ENCODE measurements at regions not wholly inside any gene's neighbourhood (a gene's known extent, or its start where the extent isn't known, plus 50 kb on each side); places are given as distances from the start of the nearest gene placed in this dataset.
A peak's percentile ranks its signal among the peaks of the same experiment; 100 is the strongest.

DNA sequence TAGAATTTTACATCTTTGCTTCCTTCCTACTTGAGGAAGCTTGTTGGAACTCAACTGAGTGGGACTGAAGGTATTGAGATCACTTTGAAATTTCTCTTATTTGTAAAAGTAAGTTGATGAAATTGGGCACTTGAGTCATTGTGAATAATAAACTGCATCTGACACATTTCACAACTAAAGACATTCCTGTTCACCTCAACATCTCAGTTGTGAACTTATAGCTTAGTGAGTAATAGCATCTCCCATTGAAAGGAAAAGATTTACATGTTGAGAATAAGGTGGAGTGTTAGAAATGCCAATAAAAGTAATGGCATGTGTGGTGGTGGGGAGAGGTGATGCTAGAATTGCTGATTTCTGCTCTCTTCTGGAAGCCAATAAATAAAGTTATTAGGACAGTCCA is 145.0 kb downstream of the SLC24A2 start:
- peaks cover 0 to 10% (median 4%) of the 10 kb centered on the region in 4 experiments for H3K4me1 ChIP-seq (ENCODE audit: control extremely low read depth in 1 of 4, control insufficient read depth in 4 of 4, insufficient read depth in 4 of 4, low read length in 3 of 4)
- H3K9me3 ChIP-seq (ENCODE audit: control extremely low read depth in 1 of 5, control insufficient read depth in 4 of 5, insufficient read depth in 2 of 5, low read depth in 1 of 5, low read length in 4 of 5): no peaks in the 10 kb centered on the region
- no peak for DNase-seq
- ChIA-PET CTCF (no interaction called here), POLR2A (no interaction called here)
- no peak overlapping the region for H3K27ac ChIP-seq (ENCODE audit: insufficient read depth in 1 of 2, low read depth in 1 of 2, low read length in 2 of 2, poor library complexity in 1 of 2, severe bottlenecking in 2 of 2)
- H3K4me3 ChIP-seq (ENCODE audit: control insufficient read depth in 1 of 7, extremely low read depth in 1 of 7, insufficient read depth in 4 of 7, low read depth in 2 of 7, low read length in 6 of 7): no peak overlapping the region
- H3K36me3 ChIP-seq (ENCODE audit: control insufficient read depth in 4 of 4, insufficient read depth in 4 of 4, low read length in 3 of 4): no peaks in the 10 kb centered on the region
- H3K27me3 ChIP-seq (replicated peaks in 2 of 5; ENCODE audit: control insufficient read depth in 4 of 5, insufficient read depth in 5 of 5, low read length in 4 of 5): no peaks in the 10 kb centered on the region

DNA sequence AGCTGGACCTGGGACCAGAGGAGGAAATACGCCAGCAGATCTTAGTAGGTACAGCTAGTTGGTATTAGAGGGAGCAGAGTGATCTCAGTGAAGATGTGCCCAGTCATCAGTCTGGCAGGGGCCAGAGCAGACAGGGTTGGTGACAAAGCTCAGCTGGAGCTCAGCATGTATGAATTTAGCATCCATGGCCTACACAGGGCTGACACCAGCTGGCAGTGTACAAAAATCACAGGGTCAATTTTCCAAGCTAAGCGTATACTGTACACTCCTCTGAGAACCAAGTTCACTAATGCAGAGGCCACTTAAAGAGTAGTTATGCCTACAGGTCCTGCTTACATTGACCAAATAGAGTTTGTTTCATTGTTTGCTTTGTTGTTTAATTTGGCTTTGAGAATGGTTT is 146.6 kb downstream of the SLC24A2 start:
- Histone ChIP-seq H3K4me1 (ENCODE audit: control extremely low read depth in 1 of 4, control insufficient read depth in 4 of 4, insufficient read depth in 4 of 4, low read length in 3 of 4) (no peaks in the 10 kb centered on the region), H3K27ac (ENCODE audit: insufficient read depth in 1 of 2, low read depth in 1 of 2, low read length in 2 of 2, poor library complexity in 1 of 2, severe bottlenecking in 2 of 2) (no peak overlapping the region), H3K27me3 (replicated peaks in 2 of 5; ENCODE audit: control insufficient read depth in 4 of 5, insufficient read depth in 5 of 5, low read length in 4 of 5) (no peaks in the 10 kb centered on the region), H3K9me3 (ENCODE audit: control extremely low read depth in 1 of 5, control insufficient read depth in 4 of 5, insufficient read depth in 2 of 5, low read depth in 1 of 5, low read length in 4 of 5) (no peaks in the 10 kb centered on the region), H3K4me3 (ENCODE audit: control insufficient read depth in 1 of 7, extremely low read depth in 1 of 7, insufficient read depth in 4 of 7, low read depth in 2 of 7, low read length in 6 of 7) (no peak overlapping the region), H3K36me3 (ENCODE audit: control insufficient read depth in 4 of 4, insufficient read depth in 4 of 4, low read length in 3 of 4) (no peaks in the 10 kb centered on the region)
- WGBS (ENCODE audit: insufficient coverage): 100% methylated on average over 1 of the region's 2 CpGs
- POLR2A ChIA-PET: no interaction called here
- CTCF ChIA-PET: interaction anchor here (0.8 to 1.5 kb wide), 6 partner anchors 10 to 152 kb away, joined by 3 to 7 read pairs (median 4); no protein-coding TSS in a partner anchor
- peak in 1 of 3 donors; percentile 26 for DNase-seq

DNA sequence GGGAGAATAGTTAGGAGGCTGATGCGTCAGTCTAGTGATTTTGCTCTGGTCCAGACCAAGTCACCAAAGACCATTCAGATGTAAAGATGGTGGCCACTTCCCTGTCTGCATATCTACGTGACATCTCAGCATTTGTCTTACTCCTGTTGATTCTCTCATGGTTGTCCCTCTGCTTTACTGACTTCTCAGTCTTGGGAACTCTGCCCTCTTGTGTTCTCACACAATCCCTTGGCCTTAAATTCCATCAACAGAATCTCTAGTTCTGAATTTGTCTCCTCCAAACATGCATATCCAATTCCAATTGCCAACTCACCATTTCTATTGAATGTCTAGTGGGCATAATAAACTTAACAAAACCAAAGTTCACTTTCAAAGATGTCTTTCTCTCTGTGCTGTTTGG is 147.8 kb downstream of the SLC24A2 start:
- no peak overlapping the region for H3K4me3 ChIP-seq (ENCODE audit: control insufficient read depth in 1 of 7, extremely low read depth in 1 of 7, insufficient read depth in 4 of 7, low read depth in 2 of 7, low read length in 6 of 7)
- no peaks in the 10 kb centered on the region for H3K9me3 ChIP-seq (ENCODE audit: control extremely low read depth in 1 of 5, control insufficient read depth in 4 of 5, insufficient read depth in 2 of 5, low read depth in 1 of 5, low read length in 4 of 5)
- ChIA-PET CTCF (interaction anchor here (0.8 to 1.1 kb wide), 5 partner anchors 9 to 148 kb away, joined by 3 to 4 read pairs (median 3); no protein-coding TSS in a partner anchor), POLR2A (no interaction called here)
- H3K4me1 ChIP-seq (ENCODE audit: control extremely low read depth in 1 of 4, control insufficient read depth in 4 of 4, insufficient read depth in 4 of 4, low read length in 3 of 4): no peaks in the 10 kb centered on the region
- no peaks in the 10 kb centered on the region for H3K27me3 ChIP-seq (replicated peaks in 2 of 5; ENCODE audit: control insufficient read depth in 4 of 5, insufficient read depth in 5 of 5, low read length in 4 of 5)
- no peak overlapping the region for H3K27ac ChIP-seq (ENCODE audit: insufficient read depth in 1 of 2, low read depth in 1 of 2, low read length in 2 of 2, poor library complexity in 1 of 2, severe bottlenecking in 2 of 2)
- 73% methylated on average over 1 of the region's 2 CpGs for WGBS (ENCODE audit: insufficient coverage)
- DNase-seq: peak; percentile 21 to 45 (median 43)
- no peaks in the 10 kb centered on the region for H3K36me3 ChIP-seq (ENCODE audit: control insufficient read depth in 4 of 4, insufficient read depth in 4 of 4, low read length in 3 of 4)

DNA sequence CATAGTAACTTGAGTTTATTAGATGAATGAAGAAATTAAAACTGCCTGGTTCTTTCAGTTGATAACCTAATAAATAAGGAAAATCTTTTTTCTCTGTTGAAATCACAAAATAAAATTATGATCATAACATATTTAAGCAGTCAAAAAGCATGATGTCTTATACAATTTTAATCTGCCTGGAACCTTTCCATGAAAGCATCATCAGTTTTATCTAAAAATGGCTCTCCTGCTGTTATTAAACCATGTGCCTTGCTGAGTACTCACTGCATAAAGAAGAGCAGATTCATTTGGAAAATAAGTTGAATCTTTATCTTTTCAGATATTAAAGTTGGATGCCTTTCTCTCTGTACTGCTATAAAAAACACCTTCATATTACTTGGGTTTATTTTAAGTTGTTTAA is 148.8 kb downstream of the SLC24A2 start:
- H3K27me3 ChIP-seq (replicated peaks in 2 of 5; ENCODE audit: control insufficient read depth in 4 of 5, insufficient read depth in 5 of 5, low read length in 4 of 5): no peaks in the 10 kb centered on the region
- no peaks in the 10 kb centered on the region for H3K4me1 ChIP-seq (ENCODE audit: control extremely low read depth in 1 of 4, control insufficient read depth in 4 of 4, insufficient read depth in 4 of 4, low read length in 3 of 4)
- CTCF ChIA-PET: no interaction called here
- POLR2A ChIA-PET: no interaction called here
- no peak overlapping the region for H3K4me3 ChIP-seq (ENCODE audit: control insufficient read depth in 1 of 7, extremely low read depth in 1 of 7, insufficient read depth in 4 of 7, low read depth in 2 of 7, low read length in 6 of 7)
- H3K36me3 ChIP-seq (ENCODE audit: control insufficient read depth in 4 of 4, insufficient read depth in 4 of 4, low read length in 3 of 4): no peaks in the 10 kb centered on the region
- no peaks in the 10 kb centered on the region for H3K9me3 ChIP-seq (ENCODE audit: control extremely low read depth in 1 of 5, control insufficient read depth in 4 of 5, insufficient read depth in 2 of 5, low read depth in 1 of 5, low read length in 4 of 5)
- no peak for DNase-seq
- no peak overlapping the region for H3K27ac ChIP-seq (ENCODE audit: insufficient read depth in 1 of 2, low read depth in 1 of 2, low read length in 2 of 2, poor library complexity in 1 of 2, severe bottlenecking in 2 of 2)

DNA sequence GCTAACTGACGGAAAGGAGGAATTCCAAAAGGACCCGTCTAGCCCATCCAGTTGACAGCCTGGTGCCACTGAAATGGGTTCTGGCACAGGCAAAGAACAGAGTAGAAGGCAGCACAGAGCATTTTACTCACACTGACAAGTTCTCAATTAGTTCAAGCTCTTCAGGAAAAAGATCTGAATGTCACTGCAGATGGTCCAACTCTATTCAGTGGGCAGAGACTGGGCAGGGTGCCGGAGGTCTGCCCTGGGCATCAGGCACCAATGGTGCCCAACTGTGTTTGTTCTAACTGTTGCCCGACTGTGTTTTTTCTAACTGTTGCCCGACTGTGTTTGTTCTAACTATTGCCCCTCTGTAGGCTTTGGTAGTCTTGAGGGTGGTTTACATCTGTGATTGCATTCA is 151.8 kb downstream of the SLC24A2 start:
- no peak overlapping the region for H3K27ac ChIP-seq (ENCODE audit: insufficient read depth in 1 of 2, low read depth in 1 of 2, low read length in 2 of 2, poor library complexity in 1 of 2, severe bottlenecking in 2 of 2)
- no peaks in the 10 kb centered on the region for H3K4me1 ChIP-seq (ENCODE audit: control extremely low read depth in 1 of 4, control insufficient read depth in 4 of 4, insufficient read depth in 4 of 4, low read length in 3 of 4)
- H3K4me3 ChIP-seq (ENCODE audit: control insufficient read depth in 1 of 7, extremely low read depth in 1 of 7, insufficient read depth in 4 of 7, low read depth in 2 of 7, low read length in 6 of 7): no peak overlapping the region
- ChIA-PET POLR2A (no interaction called here), CTCF (no interaction called here)
- 95% methylated on average over 4 of the region's 5 CpGs for WGBS (ENCODE audit: insufficient coverage)
- no peaks in the 10 kb centered on the region for H3K36me3 ChIP-seq (ENCODE audit: control insufficient read depth in 4 of 4, insufficient read depth in 4 of 4, low read length in 3 of 4)
- no peak for DNase-seq
- H3K9me3 ChIP-seq (ENCODE audit: control extremely low read depth in 1 of 5, control insufficient read depth in 4 of 5, insufficient read depth in 2 of 5, low read depth in 1 of 5, low read length in 4 of 5): no peaks in the 10 kb centered on the region
- H3K27me3 ChIP-seq (replicated peaks in 2 of 5; ENCODE audit: control insufficient read depth in 4 of 5, insufficient read depth in 5 of 5, low read length in 4 of 5): no peaks in the 10 kb centered on the region

DNA sequence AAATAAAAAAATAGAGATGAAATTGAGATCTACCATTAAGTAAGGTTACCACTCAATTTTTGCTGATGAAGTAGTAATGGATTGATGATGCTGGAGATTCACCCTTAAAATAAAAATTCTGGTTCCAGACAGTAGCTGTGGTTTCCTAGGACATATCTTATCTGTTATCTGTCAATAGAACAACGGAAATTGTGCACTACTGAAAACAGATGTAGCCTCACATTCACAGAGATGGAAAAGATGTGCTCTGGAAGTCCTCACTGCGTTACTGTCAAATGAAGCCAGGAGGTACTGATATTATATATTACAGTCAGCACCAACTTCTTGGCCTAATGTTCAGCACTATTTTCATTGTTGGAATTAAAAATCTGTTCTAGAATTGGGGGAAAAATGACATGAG is 154.0 kb downstream of the SLC24A2 start:
- CTCF ChIA-PET: no interaction called here
- WGBS (ENCODE audit: insufficient coverage): no CpG with 5 or more reads among the region's 2 CpGs

DNA sequence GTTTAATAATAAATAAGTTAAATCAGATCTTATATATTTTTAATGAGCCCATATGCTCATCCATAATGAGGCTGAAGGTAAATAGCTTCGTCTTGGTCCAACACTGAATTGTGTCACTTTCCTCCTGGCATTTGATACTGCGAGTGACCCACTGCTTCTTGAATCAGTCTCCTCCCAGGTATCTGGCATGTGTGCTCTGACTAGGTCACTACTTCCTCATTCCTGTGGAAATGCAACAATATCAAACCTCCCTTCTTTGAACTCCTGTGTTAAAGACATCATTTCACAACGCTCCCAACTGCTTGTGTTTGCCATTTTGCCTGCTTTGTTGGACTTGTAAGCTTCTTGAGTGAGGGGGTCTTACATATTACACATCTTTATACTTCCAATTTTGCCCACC is 157.7 kb downstream of the SLC24A2 start:
- Histone ChIP-seq H3K27me3 (replicated peaks in 2 of 5; ENCODE audit: control insufficient read depth in 4 of 5, insufficient read depth in 5 of 5, low read length in 4 of 5) (no peaks in the 10 kb centered on the region), H3K4me3 (ENCODE audit: control insufficient read depth in 1 of 7, extremely low read depth in 1 of 7, insufficient read depth in 4 of 7, low read depth in 2 of 7, low read length in 6 of 7) (no peak overlapping the region), H3K4me1 (ENCODE audit: control extremely low read depth in 1 of 4, control insufficient read depth in 4 of 4, insufficient read depth in 4 of 4, low read length in 3 of 4) (peaks cover 0 to 4% (median 0%) of the 10 kb centered on the region in 4 experiments), H3K27ac (ENCODE audit: insufficient read depth in 1 of 2, low read depth in 1 of 2, low read length in 2 of 2, poor library complexity in 1 of 2, severe bottlenecking in 2 of 2) (no peak overlapping the region), H3K36me3 (ENCODE audit: control insufficient read depth in 4 of 4, insufficient read depth in 4 of 4, low read length in 3 of 4) (no peaks in the 10 kb centered on the region), H3K9me3 (ENCODE audit: control extremely low read depth in 1 of 5, control insufficient read depth in 4 of 5, insufficient read depth in 2 of 5, low read depth in 1 of 5, low read length in 4 of 5) (no peaks in the 10 kb centered on the region)
- ChIA-PET CTCF (no interaction called here), POLR2A (no interaction called here)
- peak in 2 of 3 donors; percentile 25 to 44 for DNase-seq
- 63% methylated on average over 2 of the region's 3 CpGs for WGBS (ENCODE audit: insufficient coverage)

More for the DNA sequence above, 154.0 kb downstream of the SLC24A2 start:
- H3K4me3 ChIP-seq (ENCODE audit: control insufficient read depth in 1 of 7, extremely low read depth in 1 of 7, insufficient read depth in 4 of 7, low read depth in 2 of 7, low read length in 6 of 7): no peak overlapping the region
- H3K27ac ChIP-seq (ENCODE audit: insufficient read depth in 1 of 2, low read depth in 1 of 2, low read length in 2 of 2, poor library complexity in 1 of 2, severe bottlenecking in 2 of 2): no peak overlapping the region
- no peaks in the 10 kb centered on the region for H3K9me3 ChIP-seq (ENCODE audit: control extremely low read depth in 1 of 5, control insufficient read depth in 4 of 5, insufficient read depth in 2 of 5, low read depth in 1 of 5, low read length in 4 of 5)
- peaks cover 0 to 4% (median 0%) of the 10 kb centered on the region in 4 experiments for H3K4me1 ChIP-seq (ENCODE audit: control extremely low read depth in 1 of 4, control insufficient read depth in 4 of 4, insufficient read depth in 4 of 4, low read length in 3 of 4)
- no peaks in the 10 kb centered on the region for H3K27me3 ChIP-seq (replicated peaks in 2 of 5; ENCODE audit: control insufficient read depth in 4 of 5, insufficient read depth in 5 of 5, low read length in 4 of 5)
- H3K36me3 ChIP-seq (ENCODE audit: control insufficient read depth in 4 of 4, insufficient read depth in 4 of 4, low read length in 3 of 4): no peaks in the 10 kb centered on the region
- DNase-seq: no peak
- POLR2A ChIA-PET: no interaction called here

All from common myeloid progenitor, CD34-positive (primary cell).